Panc1 (cell line): ENCODE measurements at regions not wholly inside any gene's neighbourhood (a gene's known extent, or its start where the extent isn't known, plus 50 kb on each side); places are given as distances from the start of the nearest gene placed in this dataset.

Experiments used
- ATAC-seq: fragments of 200-7000 bp; cut with Tn5 transposase; 2 replicates; pipeline ENCODE4 v1.9.1; 2020; ENCODE audit warnings: mild to moderate bottlenecking, moderate library complexity
- BruUV-seq: library from RNA; stranded (reverse); fragments of 400-500 nt; replicated peaks from 2 replicates; lab custom pipeline; 2021; lab: Mats Ljungman, UMichigan
- CTCF ChIA-PET: fragments of 300-600 bp; sonication (Branson Sonifier 250); formaldehyde crosslinking; loops from one replicate; lab custom pipeline; 2022; ENCODE audit warnings: antibody characterized with exemption; lab: Charles Lee
- POLR2A ChIA-PET: fragments of 300-600 bp; sonication (Branson Sonifier 250); formaldehyde crosslinking; loops from one replicate; lab custom pipeline; 2022; ENCODE audit warnings: antibody characterized with exemption; lab: Charles Lee
- DNase-seq: peaks from one replicate; pipeline ENCODE4 v3.0.0-alpha.2; 2010; ENCODE audit warnings: low read depth, low spot score
- H3K27ac ChIP-seq: 2 replicates; pipeline ENCODE4 v1.5.1; 2011; ENCODE audit warnings: mild to moderate bottlenecking, low read length, inconsistent platforms
- H3K27me3 ChIP-seq: fragments of 200-500 bp; sonication (Bioruptor generic); 2 replicates; pipeline ENCODE4 v1.6.0; 2014; ENCODE audit warnings: low read length, inconsistent platforms; ENCODE audit not compliant: control insufficient read depth, insufficient read depth
- H3K36me3 ChIP-seq: fragments of 200-500 bp; sonication (Bioruptor generic); 2 replicates; pipeline ENCODE4 v1.5.1; 2014; ENCODE audit warnings: inconsistent platforms, mild to moderate bottlenecking, low read length, moderate library complexity; ENCODE audit not compliant: control insufficient read depth, insufficient read depth
- H3K4me1 ChIP-seq: 2 replicates; pipeline ENCODE4 v1.5.1; 2011; ENCODE audit warnings: inconsistent platforms, mild to moderate bottlenecking, low read length, moderate library complexity; ENCODE audit not compliant: control insufficient read depth, insufficient read depth
- H3K4me3 ChIP-seq, 2 experiments: 2 replicates each; pipeline ENCODE4 v1.5.1; 2011 to 2012; ENCODE audit warnings: low read depth in 2 of 2, low read length in 2 of 2, mild to moderate bottlenecking in 2 of 2, inconsistent platforms in 1 of 2, moderate library complexity in 1 of 2
- H3K9me3 ChIP-seq: fragments of 200-500 bp; sonication (Bioruptor generic); 2 replicates; pipeline ENCODE4 v1.5.1; 2014; ENCODE audit warnings: low read depth, mild to moderate bottlenecking, inconsistent platforms, low read length, moderate library complexity; ENCODE audit not compliant: control insufficient read depth, insufficient read depth
- POLR2AphosphoS5 ChIP-seq: IDR thresholded peaks from 2 replicates; pipeline ENCODE4 v1.6.1; 2012; ENCODE audit warnings: mild to moderate bottlenecking, low read depth, low read length, moderate library complexity
- SIN3A ChIP-seq: IDR thresholded peaks from 2 replicates; pipeline ENCODE4 v1.6.1; 2012; ENCODE audit warnings: low read depth, mild to moderate bottlenecking, low read length, moderate library complexity, borderline replicate concordance; ENCODE audit not compliant: insufficient read depth
- TCF7L2 ChIP-seq: IDR thresholded peaks from 2 replicates; pipeline ENCODE4 v1.6.1; 2011; ENCODE audit warnings: mild to moderate bottlenecking, low read depth, low read length, inconsistent platforms
- in situ Hi-C: cut with HindIII; loops from 2 replicates; pipeline ENCODE4 v1.10.0; 2016; ENCODE audit warnings: low sequenced_read_pairs, low pct_unique_long_range_greater_than_20kb
- intact Hi-C: fragments of 100-400 bp; cut with micrococcal nuclease; formaldehyde crosslinking; loops from one replicate; pipeline ENCODE4 v1.10.0; 2022; ENCODE audit not compliant: unreplicated experiment
- TF ChIP-seq, protein P1 (sequence below), 2 experiments: IDR thresholded peaks; 2 replicates each; pipeline ENCODE4 v1.6.1; 2011 to 2012; ENCODE audit warnings: low read depth in 2 of 2, control low read depth in 1 of 2, low read length in 1 of 2, mild to moderate bottlenecking in 1 of 2, moderate library complexity in 1 of 2; ENCODE audit not compliant: insufficient read depth in 1 of 2
- TF ChIP-seq, protein P2 (sequence below): fragments of 450-650 bp; IDR thresholded peaks from 2 replicates; pipeline ENCODE4 v1.5.1; 2017; ENCODE audit warnings: mild to moderate bottlenecking

DNA sequence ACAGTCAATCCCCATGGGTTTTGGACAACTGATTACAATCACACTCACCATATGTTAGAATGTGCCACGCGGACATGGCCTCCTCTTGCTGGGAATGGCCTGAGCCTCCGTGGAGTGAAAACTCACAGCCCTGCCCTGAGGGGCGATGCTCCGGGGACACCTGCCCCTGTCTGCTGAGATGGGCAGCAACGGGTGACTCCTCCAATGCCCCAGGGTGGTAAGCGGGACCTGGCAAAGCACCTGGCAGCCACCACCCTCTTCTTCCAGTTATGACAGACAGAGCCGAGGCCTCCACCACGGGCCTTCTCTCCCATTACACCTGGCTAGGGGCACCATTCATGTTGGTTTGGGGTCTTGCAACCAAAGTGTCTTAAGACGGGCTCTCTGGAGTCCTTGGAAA is 94.9 kb upstream of the COL5A1 start:
- CTCF ChIA-PET = no interaction called here
- no peaks in the 10 kb centered on the region; the same call in 1 of the 2 replicates for H3K4me1 ChIP-seq
- no peaks in the 10 kb centered on the region for H3K27me3 ChIP-seq
- no peak overlapping the region for H3K4me3 ChIP-seq
- no peaks in the 10 kb centered on the region for H3K9me3 ChIP-seq
- no TSS peak for BruUV-seq
- POLR2A ChIA-PET = no interaction called here
- ATAC-seq = no peak
- H3K27ac ChIP-seq = no peak overlapping the region
- in situ Hi-C loops (no loop called here), intact Hi-C loops (no loop called here)
- no peaks in the 10 kb centered on the region for H3K36me3 ChIP-seq
- TF ChIP-seq, protein P1, sequence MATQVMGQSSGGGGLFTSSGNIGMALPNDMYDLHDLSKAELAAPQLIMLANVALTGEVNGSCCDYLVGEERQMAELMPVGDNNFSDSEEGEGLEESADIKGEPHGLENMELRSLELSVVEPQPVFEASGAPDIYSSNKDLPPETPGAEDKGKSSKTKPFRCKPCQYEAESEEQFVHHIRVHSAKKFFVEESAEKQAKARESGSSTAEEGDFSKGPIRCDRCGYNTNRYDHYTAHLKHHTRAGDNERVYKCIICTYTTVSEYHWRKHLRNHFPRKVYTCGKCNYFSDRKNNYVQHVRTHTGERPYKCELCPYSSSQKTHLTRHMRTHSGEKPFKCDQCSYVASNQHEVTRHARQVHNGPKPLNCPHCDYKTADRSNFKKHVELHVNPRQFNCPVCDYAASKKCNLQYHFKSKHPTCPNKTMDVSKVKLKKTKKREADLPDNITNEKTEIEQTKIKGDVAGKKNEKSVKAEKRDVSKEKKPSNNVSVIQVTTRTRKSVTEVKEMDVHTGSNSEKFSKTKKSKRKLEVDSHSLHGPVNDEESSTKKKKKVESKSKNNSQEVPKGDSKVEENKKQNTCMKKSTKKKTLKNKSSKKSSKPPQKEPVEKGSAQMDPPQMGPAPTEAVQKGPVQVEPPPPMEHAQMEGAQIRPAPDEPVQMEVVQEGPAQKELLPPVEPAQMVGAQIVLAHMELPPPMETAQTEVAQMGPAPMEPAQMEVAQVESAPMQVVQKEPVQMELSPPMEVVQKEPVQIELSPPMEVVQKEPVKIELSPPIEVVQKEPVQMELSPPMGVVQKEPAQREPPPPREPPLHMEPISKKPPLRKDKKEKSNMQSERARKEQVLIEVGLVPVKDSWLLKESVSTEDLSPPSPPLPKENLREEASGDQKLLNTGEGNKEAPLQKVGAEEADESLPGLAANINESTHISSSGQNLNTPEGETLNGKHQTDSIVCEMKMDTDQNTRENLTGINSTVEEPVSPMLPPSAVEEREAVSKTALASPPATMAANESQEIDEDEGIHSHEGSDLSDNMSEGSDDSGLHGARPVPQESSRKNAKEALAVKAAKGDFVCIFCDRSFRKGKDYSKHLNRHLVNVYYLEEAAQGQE (IDR thresholded peaks at IDR 0.05; ENCODE audit: insufficient read depth in 1 of 2, low read depth in 2 of 2, low read length in 1 of 2) = no peak
- no peak for DNase-seq

DNA sequence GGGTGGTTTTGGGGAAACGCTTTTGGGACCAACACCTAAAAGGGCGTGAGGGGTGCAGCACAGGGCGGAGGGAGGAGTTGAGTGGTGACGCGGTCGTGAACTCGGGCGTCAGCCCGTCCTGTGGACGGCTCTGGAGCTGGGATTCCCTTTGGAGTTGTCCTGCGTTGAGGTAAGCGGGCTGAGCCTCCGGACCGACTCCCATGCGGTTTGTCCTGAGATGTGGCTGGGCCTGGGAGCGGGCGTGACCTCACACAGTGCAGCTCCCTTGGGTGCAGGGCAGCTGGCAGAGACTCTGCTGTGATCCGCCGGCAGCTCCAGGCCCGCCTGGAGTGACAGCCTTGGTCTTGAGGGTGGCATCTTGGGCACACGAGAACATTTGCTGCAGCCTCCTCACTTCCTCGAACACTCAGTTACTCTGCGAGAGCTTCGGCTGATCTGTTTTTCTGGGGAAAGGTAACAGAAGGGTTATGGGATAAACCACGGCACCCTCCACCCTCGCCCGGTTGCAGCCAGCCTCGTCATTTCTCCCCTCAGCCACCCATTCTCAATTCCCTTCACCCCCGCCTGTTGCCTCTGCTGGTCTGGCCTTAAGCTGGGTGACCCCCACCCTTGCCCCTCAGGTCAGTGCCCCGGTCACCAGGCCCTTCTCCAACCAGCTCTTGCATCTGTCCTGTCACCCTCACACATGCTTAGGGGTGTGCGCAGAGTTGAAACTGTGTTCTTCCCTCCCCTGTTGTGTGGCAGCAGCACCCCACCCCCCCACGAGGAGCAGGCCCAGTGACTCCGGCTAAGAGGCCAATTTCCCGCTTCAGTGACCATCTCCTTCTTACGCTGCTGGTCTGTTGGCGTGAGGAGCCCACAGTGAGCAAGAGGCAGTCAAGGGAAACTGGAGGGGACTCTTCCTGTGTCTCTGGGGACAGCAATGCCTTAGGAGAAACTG is 94.2 kb upstream of the COL5A1 start:
- TF ChIP-seq TCF7L2 (no peak), SIN3A (no peak), POLR2AphosphoS5 (no peak)
- TF ChIP-seq, protein P1 (IDR thresholded peaks at IDR 0.05; ENCODE audit: insufficient read depth in 1 of 2, low read depth in 2 of 2, low read length in 1 of 2) = no peak
- TF ChIP-seq, protein P2, sequence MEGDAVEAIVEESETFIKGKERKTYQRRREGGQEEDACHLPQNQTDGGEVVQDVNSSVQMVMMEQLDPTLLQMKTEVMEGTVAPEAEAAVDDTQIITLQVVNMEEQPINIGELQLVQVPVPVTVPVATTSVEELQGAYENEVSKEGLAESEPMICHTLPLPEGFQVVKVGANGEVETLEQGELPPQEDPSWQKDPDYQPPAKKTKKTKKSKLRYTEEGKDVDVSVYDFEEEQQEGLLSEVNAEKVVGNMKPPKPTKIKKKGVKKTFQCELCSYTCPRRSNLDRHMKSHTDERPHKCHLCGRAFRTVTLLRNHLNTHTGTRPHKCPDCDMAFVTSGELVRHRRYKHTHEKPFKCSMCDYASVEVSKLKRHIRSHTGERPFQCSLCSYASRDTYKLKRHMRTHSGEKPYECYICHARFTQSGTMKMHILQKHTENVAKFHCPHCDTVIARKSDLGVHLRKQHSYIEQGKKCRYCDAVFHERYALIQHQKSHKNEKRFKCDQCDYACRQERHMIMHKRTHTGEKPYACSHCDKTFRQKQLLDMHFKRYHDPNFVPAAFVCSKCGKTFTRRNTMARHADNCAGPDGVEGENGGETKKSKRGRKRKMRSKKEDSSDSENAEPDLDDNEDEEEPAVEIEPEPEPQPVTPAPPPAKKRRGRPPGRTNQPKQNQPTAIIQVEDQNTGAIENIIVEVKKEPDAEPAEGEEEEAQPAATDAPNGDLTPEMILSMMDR = no peak
- intact Hi-C loops (no loop called here), in situ Hi-C loops (no loop called here)
- ATAC-seq = no peak
- no peaks in the 10 kb centered on the region; the same call in 1 of the 2 replicates for H3K4me1 ChIP-seq
- no peaks in the 10 kb centered on the region for H3K27me3 ChIP-seq
- H3K4me3 ChIP-seq = no peak overlapping the region
- CTCF ChIA-PET = no interaction called here
- no peaks in the 10 kb centered on the region for H3K9me3 ChIP-seq
- no peak for DNase-seq
- H3K36me3 ChIP-seq = no peaks in the 10 kb centered on the region
- no TSS peak for BruUV-seq
- no peak overlapping the region for H3K27ac ChIP-seq
- POLR2A ChIA-PET = no interaction called here
